H1 (cell line): ENCODE measurements at regions not wholly inside any gene's neighbourhood (a gene's known extent, or its start where the extent isn't known, plus 50 kb on each side); places are given as distances from the start of the nearest gene placed in this dataset.

Source experiments
- CTCF ChIA-PET: fragments of 300-600 bp; sonication (Branson Sonifier 250); formaldehyde crosslinking; loops from one replicate; lab custom pipeline; 2021; ENCODE audit not compliant: partially characterized antibody; lab: Charles Lee
- POLR2A ChIA-PET: fragments of 300-600 bp; sonication (Branson Sonifier 250); formaldehyde crosslinking; loops from one replicate; lab custom pipeline; 2021; ENCODE audit warnings: inconsistent platforms; ENCODE audit not compliant: partially characterized antibody; lab: Charles Lee
- DNase-seq, 2 experiments: peaks; one replicate each; pipeline versions ENCODE4 v3.0.0 to v3.0.0-alpha.2; 2010 to 2022; ENCODE audit warnings: low spot score in 2 of 2, low read depth in 1 of 2, mixed read lengths in 1 of 2
- FAIRE-seq: peaks from 2 replicates; lab custom pipeline; 2011; peaks lifted over from hg19 to GRCh38; lab: Jason Lieb, UNC
- H2AFZ ChIP-seq: 2 replicates; pipeline ENCODE4 v1.8.1; 2012; ENCODE audit warnings: low read length, inconsistent platforms
- H2AK5ac ChIP-seq: 2 replicates; pipeline ENCODE4 v1.6.1; 2013; ENCODE audit warnings: low read depth, low read length
- H2BK120ac ChIP-seq: replicated peaks from 2 replicates; pipeline ENCODE3; 2013; ENCODE audit warnings: low read depth, low read length, inconsistent platforms
- H2BK12ac ChIP-seq: 2 replicates; pipeline ENCODE4 v1.6.1; 2013; ENCODE audit warnings: low read depth, low read length
- H2BK15ac ChIP-seq: 2 replicates; pipeline ENCODE4 v1.6.1; 2013; ENCODE audit warnings: low read length
- H2BK20ac ChIP-seq: 2 replicates; pipeline ENCODE4 v1.6.1; 2013; ENCODE audit warnings: low read length
- H2BK5ac ChIP-seq: 2 replicates; pipeline ENCODE4 v1.6.1; 2013; ENCODE audit warnings: low read depth, low read length
- H3K14ac ChIP-seq: 2 replicates; pipeline ENCODE4 v1.6.1; 2013; ENCODE audit warnings: inconsistent platforms; ENCODE audit not compliant: insufficient read length
- H3K18ac ChIP-seq: 2 replicates; pipeline ENCODE4 v1.6.1; 2013; ENCODE audit warnings: low read length; ENCODE audit errors: extremely low read depth
- H3K23ac ChIP-seq: 2 replicates; pipeline ENCODE4 v1.6.1; 2013; ENCODE audit warnings: inconsistent platforms; ENCODE audit not compliant: insufficient read length
- H3K23me2 ChIP-seq: 2 replicates; pipeline ENCODE4 v1.6.1; 2013; ENCODE audit warnings: low read depth, low read length
- H3K27ac ChIP-seq: 2 replicates; pipeline ENCODE4 v1.6.1; 2011; ENCODE audit warnings: low read depth, low read length, inconsistent platforms
- H3K27me3 ChIP-seq, 4 experiments: replicated peaks in 1 of 4; 1 replicate in 1 of 4; 2 replicates in 3 of 4; pipeline versions ENCODE4 v1.6.1 to v1.8.1; 2011 to 2013; ENCODE audit warnings: low read length in 3 of 4, mild to moderate bottlenecking in 3 of 4, inconsistent platforms in 2 of 4, mixed read lengths in 2 of 4, moderate library complexity in 1 of 4; ENCODE audit not compliant: control insufficient read depth in 3 of 4, insufficient read depth in 3 of 4; ENCODE audit errors: extremely low read depth in 1 of 4
- H3K36me3 ChIP-seq, 4 experiments: 2 replicates each; pipeline versions ENCODE4 v1.6.1 to v1.8.1; 2011 to 2013; ENCODE audit warnings: mild to moderate bottlenecking in 4 of 4, low read length in 3 of 4, moderate library complexity in 2 of 4, control low read depth in 1 of 4, inconsistent platforms in 1 of 4; ENCODE audit not compliant: insufficient read depth in 4 of 4, control insufficient read depth in 2 of 4
- H3K4ac ChIP-seq: replicated peaks from 2 replicates; pipeline ENCODE3; 2013; ENCODE audit warnings: low read length, low read depth, mixed read lengths, inconsistent platforms; ENCODE audit not compliant: insufficient read length
- H3K4me1 ChIP-seq, 4 experiments: replicated peaks in 1 of 4; 1 replicate in 1 of 4; 2 replicates in 3 of 4; pipeline versions ENCODE4 v1.6.1 to v1.8.1; 2011 to 2013; ENCODE audit warnings: low read length in 3 of 4, inconsistent platforms in 2 of 4, mixed read lengths in 1 of 4; ENCODE audit not compliant: insufficient read depth in 4 of 4, control insufficient read depth in 3 of 4
- H3K4me2 ChIP-seq, 2 experiments: 2 replicates each; pipeline versions ENCODE4 v1.6.1 to v1.8.1; 2011 to 2013; ENCODE audit warnings: low read depth in 2 of 2, low read length in 2 of 2, control low read depth in 1 of 2, inconsistent platforms in 1 of 2, mild to moderate bottlenecking in 1 of 2; ENCODE audit not compliant: insufficient read depth in 1 of 2
- H3K4me3 ChIP-seq, 4 experiments: fragments of 200-600, 300-600 bp in 1 of 4; sonication (generic), shearing (Covaris generic), sonication (Bioruptor Twin) in 1 of 4; 2 replicates each; pipeline versions ENCODE4 v1.5.1 to v1.8.1; 2011 to 2016; ENCODE audit warnings: low read length in 4 of 4, low read depth in 3 of 4, control low read depth in 2 of 4, inconsistent platforms in 2 of 4, mild to moderate bottlenecking in 2 of 4, mixed read lengths in 1 of 4, moderate library complexity in 1 of 4; ENCODE audit not compliant: insufficient read depth in 2 of 4; ENCODE audit errors: extremely low read depth in 1 of 4
- H3K56ac ChIP-seq: replicated peaks from 2 replicates; pipeline ENCODE3; 2013; ENCODE audit warnings: low read depth, mild to moderate bottlenecking, mixed read lengths, low read length, inconsistent platforms; ENCODE audit not compliant: insufficient read length
- H3K79me1 ChIP-seq: 2 replicates; pipeline ENCODE4 v1.6.1; 2013; ENCODE audit warnings: low read depth, low read length, control low read depth
- H3K79me2 ChIP-seq, 2 experiments: 2 replicates each; pipeline versions ENCODE4 v1.6.1 to v1.8.1; 2012 to 2013; ENCODE audit warnings: low read length in 2 of 2, mild to moderate bottlenecking in 2 of 2, inconsistent platforms in 1 of 2; ENCODE audit not compliant: insufficient read depth in 2 of 2, control insufficient read depth in 1 of 2
- H3K9ac ChIP-seq, 4 experiments: replicated peaks in 1 of 4; 1 replicate in 1 of 4; 2 replicates in 3 of 4; pipeline versions ENCODE4 v1.6.1 to v1.8.1; 2011 to 2013; ENCODE audit warnings: low read depth in 3 of 4, low read length in 3 of 4, control low read depth in 2 of 4, mild to moderate bottlenecking in 2 of 4, moderate library complexity in 2 of 4, inconsistent platforms in 1 of 4; ENCODE audit errors: extremely low read depth in 1 of 4
- H3K9me3 ChIP-seq, 2 experiments: 2 replicates each; pipeline versions ENCODE4 v1.6.1 to v1.8.1; 2012 to 2013; ENCODE audit warnings: mild to moderate bottlenecking in 2 of 2, moderate library complexity in 2 of 2, control low read depth in 1 of 2, inconsistent platforms in 1 of 2, low read depth in 1 of 2, low read length in 1 of 2, mixed read lengths in 1 of 2; ENCODE audit not compliant: insufficient read depth in 2 of 2
- H4K20me1 ChIP-seq, 2 experiments: replicated peaks in 1 of 2; 2 replicates each; pipeline versions ENCODE3 to v1.8.1; 2011 to 2013; ENCODE audit warnings: inconsistent platforms in 2 of 2, low read length in 2 of 2, mild to moderate bottlenecking in 1 of 2; ENCODE audit not compliant: insufficient read depth in 2 of 2, control insufficient read depth in 1 of 2
- H4K5ac ChIP-seq: 2 replicates; pipeline ENCODE4 v1.6.1; 2013; ENCODE audit warnings: low read length, low read depth, mixed read lengths, inconsistent platforms; ENCODE audit not compliant: insufficient read length
- H4K8ac ChIP-seq: 2 replicates; pipeline ENCODE4 v1.8.0; 2013; ENCODE audit warnings: mild to moderate bottlenecking, moderate library complexity, low read length, inconsistent platforms; ENCODE audit not compliant: insufficient read depth; ENCODE audit errors: extremely low read depth
- H4K91ac ChIP-seq: replicated peaks from 2 replicates; pipeline ENCODE3; 2013; ENCODE audit warnings: low read length, mixed read lengths, inconsistent platforms; ENCODE audit not compliant: insufficient read length
- ASH2L ChIP-seq: fragments of 200-600, 300-600 bp; sonication (generic); IDR thresholded peaks from one replicate; pipeline ENCODE4 v1.7.1; 2017; ENCODE audit warnings: low read length
- EP300 ChIP-seq, 2 experiments: IDR thresholded peaks; 1 replicate in 1 of 2; 2 replicates in 1 of 2; pipeline ENCODE4 v1.6.1; 2011 to 2012; ENCODE audit warnings: low read depth in 2 of 2, low read length in 2 of 2, mild to moderate bottlenecking in 2 of 2, borderline replicate concordance in 1 of 2, inconsistent platforms in 1 of 2, moderate library complexity in 1 of 2
- EZH2 ChIP-seq: fragments of 200-600 bp; sonication (generic); IDR thresholded peaks from 2 replicates; pipeline ENCODE4 v1.7.1; 2012; ENCODE audit warnings: low read depth, mild to moderate bottlenecking, moderate library complexity, low read length, inconsistent platforms; ENCODE audit not compliant: severe bottlenecking
- GTF2F1 ChIP-seq: IDR thresholded peaks from 2 replicates; pipeline ENCODE4 v1.6.1; 2012; ENCODE audit warnings: low read depth, low read length, improper control_type of control experiment, borderline replicate concordance
- HDAC2 ChIP-seq, 2 experiments: fragments of 300-600 bp in 1 of 2; sonication (generic) in 1 of 2; IDR thresholded peaks; 2 replicates each; pipeline ENCODE4 v1.6.1; 2011 to 2012; ENCODE audit warnings: low read depth in 2 of 2, low read length in 2 of 2, mild to moderate bottlenecking in 2 of 2, moderate library complexity in 2 of 2, borderline replicate concordance in 1 of 2, inconsistent platforms in 1 of 2
- HDAC6 ChIP-seq: IDR thresholded peaks from one replicate; pipeline ENCODE4 v1.7.1; 2012; ENCODE audit warnings: low read depth, mild to moderate bottlenecking, inconsistent platforms, low read length, moderate library complexity
- JUN ChIP-seq: IDR thresholded peaks from 2 replicates; pipeline ENCODE4 v1.6.1; 2011; ENCODE audit warnings: low read depth, mild to moderate bottlenecking, improper control_type of control experiment, low read length
- JUND ChIP-seq: IDR thresholded peaks from 2 replicates; pipeline ENCODE4 v1.6.1; 2011; ENCODE audit warnings: mild to moderate bottlenecking, improper control_type of control experiment, low read length
- KDM5A ChIP-seq: fragments of 200-600 bp; IDR thresholded peaks from 2 replicates; pipeline ENCODE4 v1.7.1; 2012; ENCODE audit warnings: mild to moderate bottlenecking, low read length, inconsistent platforms, mixed read lengths
- POU5F1 ChIP-seq: IDR thresholded peaks from 2 replicates; pipeline ENCODE4 v1.6.1; 2011; ENCODE audit warnings: low read depth, mild to moderate bottlenecking, low read length, moderate library complexity
- SP2 ChIP-seq: IDR thresholded peaks from 2 replicates; pipeline ENCODE4 v1.6.1; 2012; ENCODE audit warnings: mild to moderate bottlenecking, low read length, inconsistent platforms
- SUZ12 ChIP-seq: fragments of 200-600 bp; sonication (generic); IDR thresholded peaks from 2 replicates; pipeline ENCODE4 v1.6.1; 2012; ENCODE audit warnings: mild to moderate bottlenecking, inconsistent platforms, low read length, moderate library complexity, mixed read lengths
- YY1 ChIP-seq: IDR thresholded peaks from 2 replicates; pipeline ENCODE4 v1.6.1; 2011; ENCODE audit warnings: low read depth, mild to moderate bottlenecking, low read length
- WGBS, 2 experiments: shearing (Covaris generic) in 1 of 2; methylation state at CpG; one replicate each; pipeline versions ENCODE4 v1.1.6 to v1.1.7; 2013 to 2015; ENCODE audit warnings: low lambda C conversion rate in 2 of 2, mixed read lengths in 2 of 2, inconsistent platforms in 1 of 2, low coverage in 1 of 2, missing lambda C conversion rate in 1 of 2; ENCODE audit not compliant: insufficient replicate concordance in 2 of 2, insufficient coverage in 1 of 2, insufficient read length in 1 of 2; ENCODE audit errors: extremely low coverage in 1 of 2, missing lambda C conversion rate in 1 of 2; 5-methylcytosine and 5-hydroxymethylcytosine counted together
- TF ChIP-seq, protein P1 (sequence below): IDR thresholded peaks from 2 replicates; pipeline ENCODE4 v1.6.1; 2011; ENCODE audit warnings: low read length, improper control_type of control experiment

DNA sequence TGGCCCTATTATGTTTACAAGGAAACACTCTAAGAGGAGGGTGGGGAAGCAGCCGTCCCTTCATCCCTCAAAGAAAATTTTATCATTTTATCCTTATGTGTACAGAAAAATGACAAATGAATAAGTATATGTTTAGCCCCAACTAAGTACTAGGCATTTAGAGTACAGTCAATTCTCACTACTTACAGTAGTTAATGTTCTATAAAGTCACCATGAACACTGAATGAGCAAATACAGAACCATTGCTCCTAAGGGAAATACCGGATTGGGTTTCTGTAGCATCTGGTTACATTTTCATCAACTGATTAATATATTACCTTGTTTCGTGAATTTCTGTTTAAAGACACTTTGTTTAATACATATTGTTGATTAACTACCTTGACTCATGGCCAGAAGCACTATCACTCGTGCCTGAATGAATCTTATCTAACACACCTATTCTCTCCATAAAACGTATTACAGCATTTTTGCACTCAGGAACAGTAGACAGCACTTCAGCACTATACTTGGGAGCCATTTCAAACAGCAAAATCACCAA lies 109.3 kb downstream of the ASB9 start:
- H3K4me2 ChIP-seq = no peak overlapping the region
- no peak overlapping the region for H2BK120ac ChIP-seq
- no peak overlapping the region for H3K14ac ChIP-seq
- no peak overlapping the region for H2BK5ac ChIP-seq
- no peak overlapping the region for H3K4ac ChIP-seq
- CTCF ChIA-PET = no interaction called here
- no peaks in the 10 kb centered on the region for H3K79me1 ChIP-seq
- no peak overlapping the region for H4K8ac ChIP-seq
- H3K36me3 ChIP-seq = no peaks in the 10 kb centered on the region
- no peak overlapping the region for H3K23ac ChIP-seq
- no peak overlapping the region for H2BK20ac ChIP-seq
- no peaks in the 10 kb centered on the region for H4K20me1 ChIP-seq
- H3K79me2 ChIP-seq = no peaks in the 10 kb centered on the region
- FAIRE-seq (no peak), DNase-seq (no peak)
- 87% methylated on average over 5 of the region's 5 CpGs; no CpG with 5 or more reads in 1 of the 2 experiments for WGBS, 2 experiments
- no peak overlapping the region for H3K9ac ChIP-seq
- H3K23me2 ChIP-seq = no peaks in the 10 kb centered on the region
- no peak overlapping the region for H3K18ac ChIP-seq
- H4K5ac ChIP-seq = no peak overlapping the region
- H3K4me1 ChIP-seq = no peaks in the 10 kb centered on the region
- H3K56ac ChIP-seq = no peak overlapping the region
- H2AFZ ChIP-seq = no peak overlapping the region
- H3K4me3 ChIP-seq = no peak overlapping the region
- no peak overlapping the region for H2BK15ac ChIP-seq
- POLR2A ChIA-PET = no interaction called here
- H2AK5ac ChIP-seq = no peak overlapping the region
- H3K9me3 ChIP-seq = no peaks in the 10 kb centered on the region
- H4K91ac ChIP-seq = no peak overlapping the region
- no peaks in the 10 kb centered on the region for H3K27me3 ChIP-seq
- no peak overlapping the region for H2BK12ac ChIP-seq
- no peak overlapping the region for H3K27ac ChIP-seq
- TF ChIP-seq HDAC2 (IDR thresholded peaks at IDR 0.05; ENCODE audit: borderline replicate concordance in 1 of 2, low read depth in 2 of 2, low read length in 2 of 2) = no peak
- no peak for TF ChIP-seq ASH2L
- TF ChIP-seq SP2 = no peak
- TF ChIP-seq KDM5A = no peak
- TF ChIP-seq EP300 (IDR thresholded peaks at IDR 0.05; ENCODE audit: borderline replicate concordance in 1 of 2, low read depth in 2 of 2, low read length in 2 of 2) = no peak
- TF ChIP-seq SUZ12 = no peak
- no peak for TF ChIP-seq GTF2F1
- no peak for TF ChIP-seq JUND
- TF ChIP-seq POU5F1 = no peak
- TF ChIP-seq EZH2 = no peak
- TF ChIP-seq HDAC6 = no peak
- TF ChIP-seq JUN = no peak
- no peak for TF ChIP-seq YY1
- TF ChIP-seq, protein P1, sequence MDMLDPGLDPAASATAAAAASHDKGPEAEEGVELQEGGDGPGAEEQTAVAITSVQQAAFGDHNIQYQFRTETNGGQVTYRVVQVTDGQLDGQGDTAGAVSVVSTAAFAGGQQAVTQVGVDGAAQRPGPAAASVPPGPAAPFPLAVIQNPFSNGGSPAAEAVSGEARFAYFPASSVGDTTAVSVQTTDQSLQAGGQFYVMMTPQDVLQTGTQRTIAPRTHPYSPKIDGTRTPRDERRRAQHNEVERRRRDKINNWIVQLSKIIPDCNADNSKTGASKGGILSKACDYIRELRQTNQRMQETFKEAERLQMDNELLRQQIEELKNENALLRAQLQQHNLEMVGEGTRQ = no peak
